H1 (cell line): ENCODE measurements at regions not wholly inside any gene's neighbourhood (a gene's known extent, or its start where the extent isn't known, plus 50 kb on each side); places are given as distances from the start of the nearest gene placed in this dataset.

Experiments used
- CTCF ChIA-PET: fragments of 300-600 bp; sonication (Branson Sonifier 250); formaldehyde crosslinking; loops from one replicate; lab custom pipeline; 2021; ENCODE audit not compliant: partially characterized antibody; lab: Charles Lee
- POLR2A ChIA-PET: fragments of 300-600 bp; sonication (Branson Sonifier 250); formaldehyde crosslinking; loops from one replicate; lab custom pipeline; 2021; ENCODE audit warnings: inconsistent platforms; ENCODE audit not compliant: partially characterized antibody; lab: Charles Lee
- DNase-seq, 2 experiments: peaks; one replicate each; pipeline versions ENCODE4 v3.0.0 to v3.0.0-alpha.2; 2010 to 2022; ENCODE audit warnings: low spot score in 2 of 2, low read depth in 1 of 2, mixed read lengths in 1 of 2
- FAIRE-seq: peaks from 2 replicates; lab custom pipeline; 2011; peaks lifted over from hg19 to GRCh38; lab: Jason Lieb, UNC
- H2AFZ ChIP-seq: 2 replicates; pipeline ENCODE4 v1.8.1; 2012; ENCODE audit warnings: low read length, inconsistent platforms
- H2AK5ac ChIP-seq: 2 replicates; pipeline ENCODE4 v1.6.1; 2013; ENCODE audit warnings: low read depth, low read length
- H2BK120ac ChIP-seq: replicated peaks from 2 replicates; pipeline ENCODE3; 2013; ENCODE audit warnings: low read depth, low read length, inconsistent platforms
- H2BK12ac ChIP-seq: 2 replicates; pipeline ENCODE4 v1.6.1; 2013; ENCODE audit warnings: low read depth, low read length
- H2BK15ac ChIP-seq: 2 replicates; pipeline ENCODE4 v1.6.1; 2013; ENCODE audit warnings: low read length
- H2BK20ac ChIP-seq: 2 replicates; pipeline ENCODE4 v1.6.1; 2013; ENCODE audit warnings: low read length
- H2BK5ac ChIP-seq: 2 replicates; pipeline ENCODE4 v1.6.1; 2013; ENCODE audit warnings: low read depth, low read length
- H3K14ac ChIP-seq: 2 replicates; pipeline ENCODE4 v1.6.1; 2013; ENCODE audit warnings: inconsistent platforms; ENCODE audit not compliant: insufficient read length
- H3K18ac ChIP-seq: 2 replicates; pipeline ENCODE4 v1.6.1; 2013; ENCODE audit warnings: low read length; ENCODE audit errors: extremely low read depth
- H3K23ac ChIP-seq: 2 replicates; pipeline ENCODE4 v1.6.1; 2013; ENCODE audit warnings: inconsistent platforms; ENCODE audit not compliant: insufficient read length
- H3K23me2 ChIP-seq: 2 replicates; pipeline ENCODE4 v1.6.1; 2013; ENCODE audit warnings: low read depth, low read length
- H3K27ac ChIP-seq: 2 replicates; pipeline ENCODE4 v1.6.1; 2011; ENCODE audit warnings: low read depth, low read length, inconsistent platforms
- H3K27me3 ChIP-seq, 4 experiments: replicated peaks in 1 of 4; 1 replicate in 1 of 4; 2 replicates in 3 of 4; pipeline versions ENCODE4 v1.6.1 to v1.8.1; 2011 to 2013; ENCODE audit warnings: low read length in 3 of 4, mild to moderate bottlenecking in 3 of 4, inconsistent platforms in 2 of 4, mixed read lengths in 2 of 4, moderate library complexity in 1 of 4; ENCODE audit not compliant: control insufficient read depth in 3 of 4, insufficient read depth in 3 of 4; ENCODE audit errors: extremely low read depth in 1 of 4
- H3K36me3 ChIP-seq, 4 experiments: 2 replicates each; pipeline versions ENCODE4 v1.6.1 to v1.8.1; 2011 to 2013; ENCODE audit warnings: mild to moderate bottlenecking in 4 of 4, low read length in 3 of 4, moderate library complexity in 2 of 4, control low read depth in 1 of 4, inconsistent platforms in 1 of 4; ENCODE audit not compliant: insufficient read depth in 4 of 4, control insufficient read depth in 2 of 4
- H3K4ac ChIP-seq: replicated peaks from 2 replicates; pipeline ENCODE3; 2013; ENCODE audit warnings: low read length, low read depth, mixed read lengths, inconsistent platforms; ENCODE audit not compliant: insufficient read length
- H3K4me1 ChIP-seq, 4 experiments: replicated peaks in 1 of 4; 1 replicate in 1 of 4; 2 replicates in 3 of 4; pipeline versions ENCODE4 v1.6.1 to v1.8.1; 2011 to 2013; ENCODE audit warnings: low read length in 3 of 4, inconsistent platforms in 2 of 4, mixed read lengths in 1 of 4; ENCODE audit not compliant: insufficient read depth in 4 of 4, control insufficient read depth in 3 of 4
- H3K4me2 ChIP-seq, 2 experiments: 2 replicates each; pipeline versions ENCODE4 v1.6.1 to v1.8.1; 2011 to 2013; ENCODE audit warnings: low read depth in 2 of 2, low read length in 2 of 2, control low read depth in 1 of 2, inconsistent platforms in 1 of 2, mild to moderate bottlenecking in 1 of 2; ENCODE audit not compliant: insufficient read depth in 1 of 2
- H3K4me3 ChIP-seq, 4 experiments: fragments of 200-600, 300-600 bp in 1 of 4; sonication (generic), shearing (Covaris generic), sonication (Bioruptor Twin) in 1 of 4; 2 replicates each; pipeline versions ENCODE4 v1.5.1 to v1.8.1; 2011 to 2016; ENCODE audit warnings: low read length in 4 of 4, low read depth in 3 of 4, control low read depth in 2 of 4, inconsistent platforms in 2 of 4, mild to moderate bottlenecking in 2 of 4, mixed read lengths in 1 of 4, moderate library complexity in 1 of 4; ENCODE audit not compliant: insufficient read depth in 2 of 4; ENCODE audit errors: extremely low read depth in 1 of 4
- H3K56ac ChIP-seq: replicated peaks from 2 replicates; pipeline ENCODE3; 2013; ENCODE audit warnings: low read depth, mild to moderate bottlenecking, mixed read lengths, low read length, inconsistent platforms; ENCODE audit not compliant: insufficient read length
- H3K79me1 ChIP-seq: 2 replicates; pipeline ENCODE4 v1.6.1; 2013; ENCODE audit warnings: low read depth, low read length, control low read depth
- H3K79me2 ChIP-seq, 2 experiments: 2 replicates each; pipeline versions ENCODE4 v1.6.1 to v1.8.1; 2012 to 2013; ENCODE audit warnings: low read length in 2 of 2, mild to moderate bottlenecking in 2 of 2, inconsistent platforms in 1 of 2; ENCODE audit not compliant: insufficient read depth in 2 of 2, control insufficient read depth in 1 of 2
- H3K9ac ChIP-seq, 4 experiments: replicated peaks in 1 of 4; 1 replicate in 1 of 4; 2 replicates in 3 of 4; pipeline versions ENCODE4 v1.6.1 to v1.8.1; 2011 to 2013; ENCODE audit warnings: low read depth in 3 of 4, low read length in 3 of 4, control low read depth in 2 of 4, mild to moderate bottlenecking in 2 of 4, moderate library complexity in 2 of 4, inconsistent platforms in 1 of 4; ENCODE audit errors: extremely low read depth in 1 of 4
- H3K9me3 ChIP-seq, 2 experiments: 2 replicates each; pipeline versions ENCODE4 v1.6.1 to v1.8.1; 2012 to 2013; ENCODE audit warnings: mild to moderate bottlenecking in 2 of 2, moderate library complexity in 2 of 2, control low read depth in 1 of 2, inconsistent platforms in 1 of 2, low read depth in 1 of 2, low read length in 1 of 2, mixed read lengths in 1 of 2; ENCODE audit not compliant: insufficient read depth in 2 of 2
- H4K20me1 ChIP-seq, 2 experiments: replicated peaks in 1 of 2; 2 replicates each; pipeline versions ENCODE3 to v1.8.1; 2011 to 2013; ENCODE audit warnings: inconsistent platforms in 2 of 2, low read length in 2 of 2, mild to moderate bottlenecking in 1 of 2; ENCODE audit not compliant: insufficient read depth in 2 of 2, control insufficient read depth in 1 of 2
- H4K5ac ChIP-seq: 2 replicates; pipeline ENCODE4 v1.6.1; 2013; ENCODE audit warnings: low read length, low read depth, mixed read lengths, inconsistent platforms; ENCODE audit not compliant: insufficient read length
- H4K8ac ChIP-seq: 2 replicates; pipeline ENCODE4 v1.8.0; 2013; ENCODE audit warnings: mild to moderate bottlenecking, moderate library complexity, low read length, inconsistent platforms; ENCODE audit not compliant: insufficient read depth; ENCODE audit errors: extremely low read depth
- H4K91ac ChIP-seq: replicated peaks from 2 replicates; pipeline ENCODE3; 2013; ENCODE audit warnings: low read length, mixed read lengths, inconsistent platforms; ENCODE audit not compliant: insufficient read length
- ATF3 ChIP-seq: IDR thresholded peaks from 2 replicates; pipeline ENCODE4 v1.6.1; 2011; ENCODE audit warnings: low read depth, mild to moderate bottlenecking, low read length; ENCODE audit not compliant: insufficient read depth
- GABPA ChIP-seq: IDR thresholded peaks from 2 replicates; pipeline ENCODE4 v1.6.1; 2011; ENCODE audit warnings: mild to moderate bottlenecking, low read length, moderate library complexity, borderline replicate concordance; ENCODE audit not compliant: insufficient read depth
- WGBS, 2 experiments: shearing (Covaris generic) in 1 of 2; methylation state at CpG; one replicate each; pipeline versions ENCODE4 v1.1.6 to v1.1.7; 2013 to 2015; ENCODE audit warnings: low lambda C conversion rate in 2 of 2, mixed read lengths in 2 of 2, inconsistent platforms in 1 of 2, low coverage in 1 of 2, missing lambda C conversion rate in 1 of 2; ENCODE audit not compliant: insufficient replicate concordance in 2 of 2, insufficient coverage in 1 of 2, insufficient read length in 1 of 2; ENCODE audit errors: extremely low coverage in 1 of 2, missing lambda C conversion rate in 1 of 2; 5-methylcytosine and 5-hydroxymethylcytosine counted together

- no peak overlapping the region for H3K9ac ChIP-seq
- H2BK12ac ChIP-seq: no peak overlapping the region
- peaks cover 5 to 14% (median 8%) of the 10 kb centered on the region in 4 experiments; a peak in 5 of 7 replicates for H3K4me1 ChIP-seq
- no peak overlapping the region for H4K91ac ChIP-seq
- H3K23me2 ChIP-seq: no peaks in the 10 kb centered on the region
- no peaks in the 10 kb centered on the region for H3K27me3 ChIP-seq
- CTCF ChIA-PET: interaction anchor here (0.7 kb wide), 2 partner anchors 17 to 116 kb away, joined by 3 read pairs; no protein-coding TSS in a partner anchor
- WGBS, 2 experiments: 94% methylated on average over 4 of the region's 4 CpGs; no CpG with 5 or more reads in 1 of the 2 experiments
- DNase-seq: no peak
- H3K36me3 ChIP-seq: no peaks in the 10 kb centered on the region
- no peak overlapping the region for H3K23ac ChIP-seq
- no peak overlapping the region for H3K27ac ChIP-seq
- H2BK15ac ChIP-seq: no peak overlapping the region
- FAIRE-seq: no peak
- no peak overlapping the region for H2AK5ac ChIP-seq
- H3K4ac ChIP-seq: no peak overlapping the region
- POLR2A ChIA-PET: no interaction called here
- H4K8ac ChIP-seq: no peak overlapping the region
- no peaks in the 10 kb centered on the region for H3K79me1 ChIP-seq
- no peak overlapping the region for H2BK20ac ChIP-seq
- no peaks in the 10 kb centered on the region for H4K20me1 ChIP-seq
- H4K5ac ChIP-seq: no peak overlapping the region
- no peak overlapping the region for H3K4me2 ChIP-seq
- peaks cover 0 to 5% of the 10 kb centered on the region in 2 experiments; a peak in 1 of 4 replicates for H3K9me3 ChIP-seq
- no peak overlapping the region for H2BK5ac ChIP-seq
- H2AFZ ChIP-seq: no peak overlapping the region
- H2BK120ac ChIP-seq: no peak overlapping the region
- no peak overlapping the region for H3K18ac ChIP-seq
- H3K14ac ChIP-seq: no peak overlapping the region
- no peak overlapping the region for H3K56ac ChIP-seq
- no peak overlapping the region for H3K4me3 ChIP-seq
- no peaks in the 10 kb centered on the region for H3K79me2 ChIP-seq
- TF ChIP-seq GABPA (no peak), ATF3 (no peak)
Observed at GRCh38 chr14:65278589-65278988, 133.9 kb upstream of the FUT8 start.
